ENCODE measurements at regions not wholly inside any gene's neighbourhood (a gene's known extent, or its start where the extent isn't known, plus 50 kb on each side); places are given as distances from the start of the nearest gene placed in this dataset.

DNA sequence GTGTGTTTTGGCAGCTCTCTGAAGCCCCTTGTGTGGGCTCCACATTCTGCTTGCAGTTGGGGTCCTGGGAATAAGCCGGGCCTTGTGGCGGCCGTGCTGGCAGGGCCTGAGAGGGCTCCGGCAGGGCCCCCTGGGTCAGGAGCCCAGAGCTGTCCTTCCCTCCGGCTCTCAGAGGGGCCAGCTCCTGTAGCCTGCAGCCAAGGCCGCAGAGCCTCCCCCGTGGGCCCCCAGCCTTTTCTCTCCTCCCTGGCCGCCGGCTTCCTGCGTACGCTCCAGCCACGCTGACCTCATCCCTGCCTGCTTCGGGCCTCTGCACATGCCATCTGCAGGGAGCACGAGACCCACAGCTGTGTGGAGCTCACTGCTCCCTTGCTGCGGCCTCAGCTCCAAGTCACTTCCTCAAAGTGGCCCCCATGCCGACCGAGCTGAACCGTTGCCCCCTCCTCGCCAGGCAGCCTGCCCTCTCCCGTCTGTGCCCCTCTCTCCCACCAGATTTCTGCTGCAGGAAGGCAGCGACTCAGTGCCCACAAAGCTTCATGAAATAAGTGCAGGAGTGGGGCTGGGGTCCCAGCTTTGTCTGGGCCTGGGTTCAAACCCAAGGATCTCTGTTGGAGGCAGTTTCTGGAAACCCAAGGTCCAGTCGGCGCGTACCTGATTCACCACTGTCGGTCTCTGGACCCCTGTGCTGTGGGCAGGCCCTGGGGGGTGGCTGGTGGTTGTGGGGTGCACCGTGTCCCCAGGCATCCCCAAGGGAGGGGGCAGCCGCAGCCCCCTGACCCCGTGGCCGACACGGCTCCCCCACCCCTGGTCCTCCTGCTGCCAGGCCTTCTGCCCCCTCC, 57.1 kb upstream of the NKX1-1 start:
- no peak for DNase-seq (ENCODE audit: low spot score)

DNA sequence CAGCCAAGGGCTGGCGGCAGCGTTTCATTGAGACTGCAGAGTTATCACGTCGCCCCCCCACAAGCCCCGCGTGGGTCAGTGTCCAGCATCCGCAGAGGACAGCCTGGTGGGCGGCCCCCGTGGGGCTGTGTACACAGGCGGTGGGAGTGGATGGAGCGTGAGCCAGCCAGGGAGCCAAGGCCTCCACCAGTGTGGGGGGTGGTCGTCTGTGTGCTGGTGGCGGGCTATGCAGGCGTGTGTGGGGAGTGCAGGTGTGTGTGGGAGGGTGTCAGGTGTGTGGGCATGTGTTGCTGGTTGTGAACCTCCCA, 56.5 kb upstream of the NKX1-1 start:
- no peak for DNase-seq (ENCODE audit: low spot score)

GRCh38 chr4:1462009-1462767, 55.9 kb upstream of the NKX1-1 start:
- no peak for DNase-seq (ENCODE audit: low spot score)

- no peak for DNase-seq (ENCODE audit: low spot score)
Observed at GRCh38 chr4:1460967-1461868, 55.0 kb upstream of the NKX1-1 start.

- no peak for DNase-seq (ENCODE audit: low spot score)
Observed at GRCh38 chr4:1459722-1460511, 53.7 kb upstream of the NKX1-1 start.

- no peak for DNase-seq (ENCODE audit: low spot score)
Observed at GRCh38 chr4:1459081-1459721, 53.0 kb upstream of the NKX1-1 start.

DNA sequence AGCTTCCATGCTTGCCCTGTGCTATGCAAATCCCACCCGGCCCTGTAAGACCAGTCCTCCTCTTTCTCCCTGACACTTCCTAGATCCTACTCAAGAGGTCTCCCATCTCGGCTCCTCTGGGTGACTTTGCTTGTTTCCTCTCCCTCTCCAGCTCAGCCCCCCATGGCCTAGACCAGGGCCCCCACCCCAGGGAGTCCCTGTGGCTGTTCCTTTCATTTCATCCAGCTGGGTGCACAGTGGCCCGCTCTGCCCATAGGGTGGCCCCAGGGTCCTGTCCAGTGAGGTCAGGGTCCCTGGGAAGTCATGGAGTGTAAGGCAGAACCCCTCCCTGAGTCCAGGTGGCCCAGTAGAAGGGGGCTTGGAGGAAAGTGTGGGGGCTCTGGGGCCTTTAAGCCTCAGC, 52.3 kb upstream of the NKX1-1 start:
- no peak for DNase-seq (ENCODE audit: low spot score)
